ENCODE measurements at regions not wholly inside any gene's neighbourhood (a gene's known extent, or its start where the extent isn't known, plus 50 kb on each side); places are given as distances from the start of the nearest gene placed in this dataset.
A peak's percentile ranks its signal among the peaks of the same experiment; 100 is the strongest.
"Not testable (repeated sequence)": the region's sequence is repeated elsewhere in the genome, so short reads cannot be mapped to it uniquely, and the experiment has no call there.

- DNase-seq = no peak
These were observed 223.8 kb upstream of the ZCCHC13 start for GRCh38 chrX:74080165-74080564.

DNA sequence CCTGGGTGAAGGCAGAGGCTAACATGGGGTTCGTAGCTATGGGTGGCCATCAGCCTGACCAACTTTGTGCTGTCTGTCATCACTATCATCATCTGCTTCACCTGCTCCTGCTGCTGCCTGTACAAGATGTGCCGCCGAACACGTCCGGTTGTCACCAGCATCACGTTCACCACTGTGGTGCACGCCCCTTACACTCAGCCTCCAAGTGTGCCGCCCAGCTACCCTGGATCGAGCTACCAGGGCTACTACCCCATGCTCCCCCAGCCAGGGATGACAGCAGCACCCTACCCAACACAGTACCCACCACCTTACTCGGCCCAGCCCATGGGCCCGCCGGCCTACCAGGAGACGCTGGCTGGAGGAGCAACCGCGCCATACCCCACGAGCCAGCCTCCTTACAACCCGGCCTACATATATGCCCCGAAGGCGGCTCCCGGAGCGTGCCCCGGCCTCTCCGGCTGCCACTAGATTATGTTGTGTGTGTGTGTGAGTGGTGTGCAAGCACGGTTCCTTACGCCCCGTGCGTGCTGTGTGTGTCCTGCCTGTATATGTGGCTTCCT lies 213.4 kb upstream of the XIST start:
- DNase-seq = no peak

DNA sequence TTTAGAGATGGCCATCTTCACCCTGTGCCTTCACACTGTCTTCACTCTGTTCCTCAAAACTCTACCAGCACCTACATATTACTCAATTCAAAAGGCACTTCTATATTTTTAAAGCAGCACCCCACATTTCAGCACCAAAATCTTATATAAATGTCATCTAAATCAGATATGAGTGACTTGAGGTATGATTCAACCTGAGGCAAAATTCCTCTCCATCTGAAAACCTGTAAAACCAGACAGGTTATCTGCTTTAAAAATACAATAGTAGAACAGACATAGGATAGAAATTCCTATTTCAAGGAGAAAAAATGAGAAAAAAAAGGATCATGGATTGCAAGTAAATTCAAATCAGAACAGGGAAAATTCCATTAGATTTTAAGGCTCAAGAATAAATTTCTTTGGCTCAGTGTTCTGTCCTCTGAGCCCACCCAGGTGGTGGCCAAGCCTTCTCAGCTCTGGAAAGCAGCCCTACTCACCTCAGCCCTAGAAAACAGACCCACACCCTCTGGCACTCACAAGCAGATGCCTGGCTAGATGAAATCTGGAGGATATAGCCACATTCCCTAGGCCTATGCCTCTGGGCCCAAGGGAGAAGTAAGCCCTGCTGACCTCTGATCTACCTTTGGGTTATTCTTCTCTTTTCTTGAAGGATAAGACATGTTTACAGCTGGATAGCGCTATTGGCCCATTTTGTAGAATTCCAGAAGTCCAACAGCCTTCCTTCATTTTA lies 211.1 kb upstream of the XIST start:
- DNase-seq = no peak

- DNase-seq = no peak
These were observed 209.4 kb upstream of the XIST start for GRCh38 chrX:74061879-74062278.

- no peak for DNase-seq
These were observed 196.6 kb upstream of the XIST start for GRCh38 chrX:74049126-74049525.

GRCh38 chrX:74034066-74034465 lies 181.6 kb upstream of the XIST start:
- not testable (repeated sequence) for DNase-seq

GRCh38 chrX:74031527-74031926 lies 179.0 kb upstream of the XIST start:
- not testable (repeated sequence) for DNase-seq

DNA sequence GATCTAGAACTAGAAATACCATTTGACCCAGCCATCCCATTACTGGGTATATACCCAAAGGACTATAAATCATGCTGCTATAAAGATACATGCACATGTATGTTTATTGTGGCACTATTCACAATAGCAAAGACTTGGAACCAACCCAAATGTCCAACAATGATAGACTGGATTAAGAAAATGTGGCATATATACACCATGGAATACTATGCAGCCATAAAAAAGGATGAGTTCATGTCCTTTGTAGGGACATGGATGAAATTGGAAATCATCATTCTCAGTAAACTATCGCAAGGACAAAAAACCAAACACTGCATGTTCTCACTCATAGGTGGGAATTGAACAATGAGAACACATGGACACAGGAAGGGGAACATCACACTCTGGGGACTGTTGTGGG lies 178.3 kb upstream of the XIST start:
- DNase-seq = not testable (repeated sequence)

DNA sequence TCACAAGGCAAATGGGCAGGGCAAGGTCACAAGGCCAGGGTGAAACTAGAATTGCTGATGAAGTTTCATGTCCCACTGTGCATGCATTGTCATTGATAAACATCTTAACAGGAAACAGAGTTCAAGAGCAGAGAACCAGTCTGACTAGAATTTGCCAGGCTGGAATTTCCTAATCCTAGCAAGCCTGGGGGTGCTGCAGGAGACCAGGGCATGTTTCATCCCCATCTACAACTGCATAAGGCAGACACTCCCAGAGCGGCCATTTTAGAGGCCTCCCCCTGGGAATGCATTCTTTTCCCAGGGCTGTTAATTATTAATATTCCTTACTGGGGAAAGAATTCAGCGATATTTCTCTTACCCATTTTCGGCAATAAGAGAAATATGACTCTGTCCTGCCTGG lies 172.6 kb upstream of the XIST start:
- not testable (repeated sequence) for DNase-seq

GRCh38 chrX:74023203-74023602 lies 170.7 kb upstream of the XIST start:
- DNase-seq = no peak

- DNase-seq = no peak
These were observed 165.7 kb upstream of the XIST start for GRCh38 chrX:74018253-74018652.

DNA sequence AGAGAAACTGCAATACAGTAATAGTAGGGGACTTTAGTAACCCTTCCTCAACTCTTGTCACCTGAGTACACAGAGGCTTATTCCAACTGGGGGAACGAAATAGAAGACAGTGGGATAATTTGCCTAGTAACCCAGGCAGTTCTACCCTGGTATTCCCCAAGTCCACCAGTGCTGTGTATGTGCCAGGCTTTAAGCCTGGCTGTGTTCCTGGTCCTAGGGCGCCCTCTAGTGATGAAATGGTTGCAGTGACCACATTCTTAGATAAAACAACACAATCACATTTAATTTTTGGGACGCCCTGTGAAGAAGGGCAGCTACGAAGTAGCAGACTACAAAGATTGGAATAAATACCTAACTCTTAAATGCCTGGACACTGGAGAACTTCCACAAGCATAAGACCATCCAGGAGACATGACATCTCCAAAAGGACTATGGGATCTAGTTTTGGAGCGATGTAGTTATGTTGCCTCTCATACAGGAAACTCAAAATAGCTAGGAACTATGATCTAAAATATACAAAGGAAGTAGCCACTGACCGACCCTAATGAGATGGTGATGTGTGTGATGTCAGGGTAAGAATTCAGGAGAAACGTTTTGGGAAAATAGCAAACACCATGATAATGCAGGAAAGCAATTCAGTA lies 163.0 kb upstream of the XIST start:
- peak in 40 of 51 donors; percentile 0 to 66 (median 12) for DNase-seq

- DNase-seq = no peak
These were observed 156.5 kb upstream of the XIST start for GRCh38 chrX:74009041-74009440.

DNA sequence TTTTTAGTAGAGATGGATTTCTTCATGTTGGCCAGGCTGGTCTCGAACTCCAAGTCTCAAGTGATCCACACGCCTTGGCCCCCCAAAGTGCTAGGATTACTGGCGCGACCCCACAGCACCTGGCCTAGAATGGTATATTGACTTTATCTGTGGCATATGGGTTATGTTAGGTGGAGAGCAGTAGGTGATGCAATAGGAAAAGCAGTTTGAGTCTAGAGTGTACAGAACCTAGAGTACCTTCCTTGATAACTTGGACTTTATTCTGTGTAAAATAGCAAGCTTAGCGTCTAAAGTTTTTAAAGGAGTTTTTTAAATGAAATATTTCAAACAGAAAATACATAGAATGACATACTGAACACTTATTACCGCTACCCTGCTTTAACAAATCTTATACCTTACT lies 139.5 kb upstream of the XIST start:
- DNase-seq = no peak

- no peak for DNase-seq
These were observed 134.7 kb upstream of the XIST start for GRCh38 chrX:73987166-73987565.

GRCh38 chrX:73979551-73980131 lies 127.1 kb upstream of the XIST start:
- DNase-seq = no peak

DNA sequence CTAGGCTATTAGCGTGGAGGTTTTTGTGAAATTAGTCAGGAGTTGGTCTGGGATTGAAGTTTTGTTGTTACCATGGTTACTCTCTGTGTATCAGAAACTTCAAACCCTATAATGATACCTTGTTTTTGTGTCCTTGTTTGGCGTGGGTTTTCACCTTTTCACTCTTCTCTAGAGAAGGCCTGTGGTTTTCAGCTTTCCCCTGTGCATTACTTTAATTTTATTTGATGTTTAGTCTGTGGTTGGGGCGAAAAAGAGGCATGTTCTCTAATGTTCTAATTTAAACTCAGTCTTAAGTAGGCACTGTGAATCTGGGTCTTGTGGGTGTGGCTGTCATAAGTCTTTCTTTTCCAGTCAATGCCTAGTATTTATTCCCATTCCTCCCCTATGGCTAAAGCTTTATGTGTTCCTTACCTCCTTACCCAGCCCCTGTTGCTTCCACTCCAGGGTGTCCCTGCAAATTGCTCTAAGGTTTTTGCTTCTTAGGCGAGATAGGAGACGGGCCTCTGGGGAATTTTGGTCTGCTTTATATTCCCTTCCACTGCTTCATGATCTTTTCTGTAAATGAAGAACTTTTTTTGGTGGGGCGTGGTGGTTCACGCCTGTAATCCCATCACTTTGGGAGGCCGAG lies 125.1 kb upstream of the XIST start:
- no peak for DNase-seq

GRCh38 chrX:73967461-73967860 lies 114.9 kb upstream of the XIST start:
- not testable (repeated sequence) for DNase-seq

- DNase-seq = no peak
These were observed 113.3 kb upstream of the XIST start for GRCh38 chrX:73965833-73966232.

DNA sequence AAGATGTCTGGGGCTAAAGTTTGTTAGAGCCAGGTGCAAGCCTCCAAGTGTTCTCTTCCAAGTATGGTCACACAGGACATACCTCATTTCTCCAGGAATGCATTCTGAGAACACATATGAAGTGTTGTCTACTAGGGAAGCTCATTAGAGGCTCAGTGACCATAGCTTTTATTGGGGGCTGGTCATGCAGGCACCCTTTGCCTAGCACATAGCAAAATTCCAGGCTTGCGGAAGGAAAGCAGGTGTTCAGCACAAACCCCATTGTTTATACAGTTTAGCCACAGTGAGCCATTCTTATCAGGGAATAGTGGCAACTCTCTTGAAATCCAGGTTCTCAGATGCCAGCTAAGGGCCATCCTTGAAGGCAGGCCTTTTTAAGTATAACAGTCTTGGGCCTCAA lies 112.1 kb upstream of the XIST start:
- no peak for DNase-seq

- peak in 12 of 51 donors; percentile 0 to 9 (median 2) for DNase-seq
These were observed 111.2 kb upstream of the XIST start for GRCh38 chrX:73963682-73964081.

DNA sequence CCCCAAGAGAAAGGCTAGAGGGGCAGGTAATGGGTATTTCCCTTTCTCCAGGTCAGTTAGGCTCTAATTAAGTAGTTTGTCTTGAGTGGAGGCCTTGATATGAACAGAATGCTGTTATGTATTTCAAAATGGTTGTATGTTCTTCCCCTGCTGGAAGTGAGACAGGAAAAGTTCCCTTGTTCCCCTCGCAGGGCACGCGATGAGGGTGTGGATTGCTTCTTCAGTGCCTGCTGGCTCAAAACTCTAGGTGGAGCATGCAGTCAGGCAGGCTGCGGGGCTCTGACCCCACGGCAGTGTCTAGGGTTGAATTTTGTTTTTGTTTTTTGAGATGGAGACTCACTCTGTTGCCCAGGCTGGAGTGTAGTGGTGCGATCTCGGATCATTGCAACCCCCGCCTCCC lies 110.4 kb upstream of the XIST start:
- DNase-seq = no peak

All from hypothalamus (tissue), 51 donors.